T-cell (primary cell): ENCODE measurements at regions not wholly inside any gene's neighbourhood (a gene's known extent, or its start where the extent isn't known, plus 50 kb on each side); places are given as distances from the start of the nearest gene placed in this dataset.
"Not testable (repeated sequence)": the region's sequence is repeated elsewhere in the genome, so short reads cannot be mapped to it uniquely, and the experiment has no call there.

Experiments used
- ATAC-seq, 4 experiments: fragments of 200-7000 bp in 3 of 4; fragments of 150-1000 bp in 1 of 4; cut with Tn5 transposase; replicated peaks in 1 of 4; 1 replicate in 3 of 4; 2 replicates in 1 of 4; pipeline ENCODE4 v1.10.0; 2021; ENCODE audit warnings: moderate library complexity in 3 of 4, mild to moderate bottlenecking in 2 of 4, moderate number of reproducible peaks in 1 of 4
- CTCF ChIA-PET, 2 donors: fragments of 300-600 bp; sonication (Branson Sonifier 250); formaldehyde crosslinking; loops; one replicate each; lab custom pipeline; 2022; ENCODE audit warnings: antibody characterized with exemption in 2 of 2; lab: Charles Lee
- POLR2A ChIA-PET, 2 donors: fragments of 300-600 bp; sonication (Branson Sonifier 250); formaldehyde crosslinking; loops; one replicate each; lab custom pipeline; 2022; ENCODE audit warnings: antibody characterized with exemption in 2 of 2; lab: Charles Lee
- DNase-seq, 35 experiments: peaks; one replicate each; pipeline versions ENCODE4 v3.0.0 to v3.0.0-alpha.2; 2013 to 2023
- H3K27ac ChIP-seq: one replicate; pipeline ENCODE4 v1.5.1; 2013; ENCODE audit warnings: low read length
- H3K27me3 ChIP-seq, 2 experiments: replicated peaks in 1 of 2; 1 replicate in 1 of 2; 2 replicates in 1 of 2; pipeline versions ENCODE4 v1.6.1 to v1.7.0; 2013; ENCODE audit warnings: low read length in 1 of 2, mixed read lengths in 1 of 2; ENCODE audit not compliant: control insufficient read depth in 2 of 2, insufficient read depth in 2 of 2; ENCODE audit errors: extremely low read depth in 1 of 2
- H3K36me3 ChIP-seq, 2 donors: 1 replicate in 1 of 2; 2 replicates in 1 of 2; pipeline versions ENCODE4 v1.6.1 to v1.7.0; 2013; ENCODE audit warnings: low read length in 1 of 2; ENCODE audit not compliant: control insufficient read depth in 2 of 2, insufficient read depth in 1 of 2; ENCODE audit errors: extremely low read depth in 1 of 2
- H3K4me1 ChIP-seq, 2 experiments: 1 replicate in 1 of 2; 2 replicates in 1 of 2; pipeline versions ENCODE4 v1.6.1 to v1.7.0; 2013; ENCODE audit warnings: low read length in 2 of 2, mixed read lengths in 1 of 2; ENCODE audit not compliant: insufficient read depth in 2 of 2, control insufficient read depth in 1 of 2; ENCODE audit errors: extremely low read depth in 1 of 2
- H3K4me3 ChIP-seq, 2 donors: 1 replicate in 1 of 2; 2 replicates in 1 of 2; pipeline versions ENCODE4 v1.5.1 to v1.7.0; 2013; ENCODE audit warnings: mild to moderate bottlenecking in 2 of 2, low read length in 1 of 2, moderate library complexity in 1 of 2; ENCODE audit not compliant: control insufficient read depth in 1 of 2; ENCODE audit errors: extremely low read depth in 1 of 2
- H3K9me3 ChIP-seq: 2 replicates; pipeline ENCODE4 v1.7.0; 2013
- H3K27ac Mint-ChIP-seq, 2 donors: one replicate each; pipeline ENCODE4 v1.8.0; 2020 to 2021; ENCODE audit warnings: mild to moderate bottlenecking in 2 of 2, mixed read lengths in 2 of 2
- H3K27me3 Mint-ChIP-seq, 2 donors: one replicate each; pipeline ENCODE4 v1.8.0; 2021 to 2022; ENCODE audit warnings: mixed read lengths in 2 of 2
- H3K36me3 Mint-ChIP-seq: one replicate; pipeline ENCODE4 v1.8.0; 2021; ENCODE audit warnings: mixed read lengths
- H3K4me1 Mint-ChIP-seq, 3 donors: one replicate each; pipeline ENCODE4 v1.8.0; 2020 to 2022; ENCODE audit warnings: mixed read lengths in 3 of 3, mild to moderate bottlenecking in 1 of 3
- H3K4me3 Mint-ChIP-seq, 3 donors: one replicate each; pipeline ENCODE4 v1.8.0; 2020 to 2022; ENCODE audit warnings: mild to moderate bottlenecking in 3 of 3, mixed read lengths in 3 of 3, moderate library complexity in 3 of 3
- H3K9me3 Mint-ChIP-seq, 3 donors: one replicate each; pipeline ENCODE4 v1.8.0; 2020 to 2022; ENCODE audit warnings: mixed read lengths in 3 of 3
- WGBS: methylation state at CpG from one replicate; pipeline ENCODE4 v1.1.5; 2013; ENCODE audit warnings: missing lambda C conversion rate; ENCODE audit not compliant: insufficient coverage; 5-methylcytosine and 5-hydroxymethylcytosine counted together

GRCh38 chr4:152054731-152055130 is 293.9 kb upstream of the GATB start:
- peaks cover 19 to 23% (median 21%) of the 10 kb centered on the region in 3 donors for H3K4me1 Mint-ChIP-seq
- DNase-seq: no peak
- Histone ChIP-seq H3K4me3 (no peak overlapping the region), H3K4me1 (peaks cover 3 to 9% of the 10 kb centered on the region in 2 experiments), H3K27ac (no peak overlapping the region), H3K27me3 (no peaks in the 10 kb centered on the region), H3K36me3 (no peaks in the 10 kb centered on the region), H3K9me3 (no peaks in the 10 kb centered on the region)
- H3K27me3 Mint-ChIP-seq: peaks cover 0 to 1% of the 10 kb centered on the region in 2 donors
- no peak for ATAC-seq
- H3K4me3 Mint-ChIP-seq: no peak overlapping the region
- H3K9me3 Mint-ChIP-seq: peaks cover 10 to 21% (median 14%) of the 10 kb centered on the region in 3 donors
- POLR2A ChIA-PET: no interaction called here
- peaks cover 7% of the 10 kb centered on the region for H3K36me3 Mint-ChIP-seq
- CTCF ChIA-PET: no interaction called here
- WGBS: no CpG with 5 or more reads among the region's 3 CpGs
- no peak overlapping the region for H3K27ac Mint-ChIP-seq

- DNase-seq: no peak
- Mint-ChIP-seq H3K4me1 (peaks cover 19 to 23% (median 21%) of the 10 kb centered on the region in 3 donors), H3K9me3 (peaks cover 10 to 12% (median 10%) of the 10 kb centered on the region in 3 donors), H3K4me3 (peak overlapping the region in 2 of 3 donors; percentile 31 to 43), H3K27me3 (peaks cover 0 to 1% of the 10 kb centered on the region in 2 donors), H3K36me3 (peaks cover 3% of the 10 kb centered on the region), H3K27ac (peak overlapping the region; percentile 72 to 88)
- WGBS: no CpG with 5 or more reads among the region's 4 CpGs
- POLR2A ChIA-PET: interaction anchor here in 1 of 2 donors (0.5 to 0.7 kb wide), 2 partner anchors 22 to 105 kb away, joined by 4 to 7 read pairs; no protein-coding TSS in a partner anchor
- H3K9me3 ChIP-seq: no peaks in the 10 kb centered on the region
- peak in 3 of 4 experiments; percentile 38 to 64 (median 64) for ATAC-seq
- no peaks in the 10 kb centered on the region for H3K27me3 ChIP-seq
- no peaks in the 10 kb centered on the region for H3K36me3 ChIP-seq
- no peak overlapping the region for H3K27ac ChIP-seq
- H3K4me1 ChIP-seq: peaks cover 3 to 9% of the 10 kb centered on the region in 2 experiments
- CTCF ChIA-PET: no interaction called here
- no peak overlapping the region for H3K4me3 ChIP-seq
Observed at GRCh38 chr4:152052451-152053057, 291.7 kb upstream of the GATB start.

- DNase-seq, H3K27me3 Mint-ChIP-seq, H3K4me3 ChIP-seq, H3K9me3 ChIP-seq, H3K4me1 ChIP-seq, H3K9me3 Mint-ChIP-seq, H3K36me3 Mint-ChIP-seq, H3K4me3 Mint-ChIP-seq, H3K27ac ChIP-seq, ATAC-seq, H3K27ac Mint-ChIP-seq, H3K27me3 ChIP-seq, CTCF ChIA-PET, H3K36me3 ChIP-seq: not testable (repeated sequence)
- peaks cover 19 to 23% (median 21%) of the 10 kb centered on the region in 3 donors for H3K4me1 Mint-ChIP-seq
- 93% methylated on average over 3 of the region's 15 CpGs for WGBS
- POLR2A ChIA-PET: interaction anchor here (0.5 to 0.6 kb wide), 2 partner anchors 16 to 18 kb away, joined by 3 to 4 read pairs; no protein-coding TSS in a partner anchor
Observed at GRCh38 chr4:152051332-152051731, 290.5 kb upstream of the GATB start.

GRCh38 chr4:152050106-152050505 is 289.3 kb upstream of the GATB start:
- Histone ChIP-seq H3K27me3 (peaks cover 0 to 11% of the 10 kb centered on the region in 2 experiments), H3K27ac (no peak overlapping the region), H3K4me3 (no peak overlapping the region), H3K36me3 (no peaks in the 10 kb centered on the region), H3K4me1 (peaks cover 11 to 13% of the 10 kb centered on the region in 2 experiments), H3K9me3 (no peaks in the 10 kb centered on the region)
- POLR2A ChIA-PET: no interaction called here
- WGBS: 70% methylated on average over 1 of the region's 3 CpGs
- no peak for ATAC-seq
- H3K36me3 Mint-ChIP-seq: no peaks in the 10 kb centered on the region
- H3K4me3 Mint-ChIP-seq: no peak overlapping the region
- peaks cover 23 to 24% (median 24%) of the 10 kb centered on the region in 3 donors for H3K4me1 Mint-ChIP-seq
- H3K9me3 Mint-ChIP-seq: peaks cover 0 to 3% (median 0%) of the 10 kb centered on the region in 3 donors
- no peak for DNase-seq
- no peaks in the 10 kb centered on the region for H3K27me3 Mint-ChIP-seq
- CTCF ChIA-PET: no interaction called here
- H3K27ac Mint-ChIP-seq: no peak overlapping the region

GRCh38 chr4:152047451-152047850 is 286.6 kb upstream of the GATB start:
- ATAC-seq (no peak), DNase-seq (no peak)
- peaks cover 11% of the 10 kb centered on the region in 2 experiments for H3K4me1 ChIP-seq
- peaks cover 0 to 11% of the 10 kb centered on the region in 2 experiments for H3K27me3 ChIP-seq
- Mint-ChIP-seq H3K4me1 (peaks cover 13 to 20% (median 14%) of the 10 kb centered on the region in 3 donors), H3K27me3 (no peaks in the 10 kb centered on the region), H3K36me3 (peaks cover 7% of the 10 kb centered on the region), H3K27ac (peak overlapping the region in 1 of 2 donors; percentile 22), H3K4me3 (no peak overlapping the region), H3K9me3 (peaks cover 0 to 10% (median 2%) of the 10 kb centered on the region in 3 donors)
- ChIA-PET CTCF (no interaction called here), POLR2A (no interaction called here)
- no peak overlapping the region for H3K27ac ChIP-seq
- 55% methylated on average over 2 of the region's 2 CpGs for WGBS
- H3K4me3 ChIP-seq: no peak overlapping the region
- no peaks in the 10 kb centered on the region for H3K36me3 ChIP-seq
- peaks cover 2% of the 10 kb centered on the region for H3K9me3 ChIP-seq

- peaks cover 0 to 10% (median 0%) of the 10 kb centered on the region in 3 donors for H3K9me3 Mint-ChIP-seq
Observed at GRCh38 chr4:152045807-152046571, 285.2 kb upstream of the GATB start.

More at GRCh38 chr4:152045807-152046571, 285.2 kb upstream of the GATB start:
- H3K9me3 ChIP-seq: peaks cover 2% of the 10 kb centered on the region
- peaks cover 7% of the 10 kb centered on the region for H3K36me3 Mint-ChIP-seq
- H3K4me3 Mint-ChIP-seq: peak overlapping the region in 1 of 3 donors; percentile 18
- H3K4me1 ChIP-seq: peaks cover 5 to 8% of the 10 kb centered on the region in 2 experiments
- H3K4me3 ChIP-seq: peak overlapping the region in 1 of 2 donors; percentile 51
- POLR2A ChIA-PET: interaction anchor here in 1 of 2 donors (0.6 kb wide), 1 partner anchor 851 kb away, joined by 3 read pairs; no protein-coding TSS in a partner anchor
- peak in 1 of 4 experiments; percentile 35 for ATAC-seq
- H3K27ac Mint-ChIP-seq: no peak overlapping the region
- peaks cover 0 to 11% of the 10 kb centered on the region in 2 experiments for H3K27me3 ChIP-seq
- H3K4me1 Mint-ChIP-seq: peaks cover 5 to 11% (median 5%) of the 10 kb centered on the region in 3 donors
- CTCF ChIA-PET: no interaction called here
- no peaks in the 10 kb centered on the region for H3K36me3 ChIP-seq
- H3K27me3 Mint-ChIP-seq: no peaks in the 10 kb centered on the region
- 74% methylated on average over 34 of the region's 35 CpGs for WGBS
- peak in 9 of 35 experiments; percentile 6 to 22 (median 12) for DNase-seq
- no peak overlapping the region for H3K27ac ChIP-seq
